ENCODE measurements at regions not wholly inside any gene's neighbourhood (a gene's known extent, or its start where the extent isn't known, plus 50 kb on each side); places are given as distances from the start of the nearest gene placed in this dataset.

DNA sequence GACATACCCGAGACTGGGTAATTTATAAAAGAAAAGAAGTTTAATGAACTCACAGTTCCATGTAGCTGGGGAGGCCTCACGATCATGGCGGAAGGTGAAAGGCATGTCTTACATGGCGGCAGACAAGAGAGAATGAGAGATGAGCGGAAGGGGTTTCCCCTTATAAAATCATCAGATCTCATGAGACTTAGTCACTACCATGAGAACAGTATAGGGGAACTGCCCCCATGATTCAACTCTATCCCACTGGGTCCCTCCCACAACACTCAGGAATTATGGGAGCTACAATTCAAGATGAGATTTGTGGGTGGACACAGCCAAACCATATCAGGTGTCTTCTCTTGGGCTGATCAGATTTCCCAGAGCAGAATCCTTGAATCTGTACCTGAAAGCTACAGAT, 617.3 kb upstream of the ID2 start:
- H3K27me3 Mint-ChIP-seq (ENCODE audit: low read depth), result peaks cover 6% of the 10 kb centered on the region
- Histone ChIP-seq H4K5ac (ENCODE audit: insufficient read length, low read depth, low read length) (no peak overlapping the region), H2BK120ac (ENCODE audit: low read depth, low read length, poor library complexity, severe bottlenecking) (no peak overlapping the region), H3K9ac (ENCODE audit: extremely low read depth, insufficient read length, low read length) (no peak overlapping the region), H3T11ph (ENCODE audit: low read length) (no peak overlapping the region), H3K4me1 (ENCODE audit: insufficient read depth, low read length) (no peaks in the 10 kb centered on the region), H3K56ac (ENCODE audit: insufficient read length, low read depth, low read length) (no peak overlapping the region), H3K27ac (ENCODE audit: insufficient read length, low read depth, low read length) (no peak overlapping the region), H2AK5ac (ENCODE audit: insufficient read length, low read length) (no peak overlapping the region), H2BK12ac (ENCODE audit: insufficient read length, low read depth, low read length) (no peak overlapping the region), H3K79me1 (ENCODE audit: insufficient read depth, low read depth, low read length, poor library complexity, severe bottlenecking) (no peaks in the 10 kb centered on the region), H3K4me2 (ENCODE audit: insufficient read depth, insufficient read length, low read length) (no peak overlapping the region), H3K9me3 (ENCODE audit: control insufficient read depth, low read depth, low read length) (no peaks in the 10 kb centered on the region), H3K27me3 (ENCODE audit: insufficient read depth, low read length) (no peaks in the 10 kb centered on the region), H4K20me1 (ENCODE audit: control insufficient read depth, insufficient read depth, insufficient read length) (no peaks in the 10 kb centered on the region), H2BK15ac (ENCODE audit: low read depth, low read length) (no peak overlapping the region), H3K4ac (ENCODE audit: low read depth, low read length) (no peak overlapping the region), H3K23ac (ENCODE audit: insufficient read length, low read depth, low read length) (no peak overlapping the region), H3K18ac (ENCODE audit: insufficient read length, low read depth, low read length) (no peak overlapping the region), H3K79me2 (ENCODE audit: insufficient read depth, low read length) (no peaks in the 10 kb centered on the region), H4K8ac (replicated peaks; ENCODE audit: insufficient read length, low read depth, low read length) (no peak overlapping the region), H4K91ac (ENCODE audit: insufficient read length, low read depth, low read length) (no peak overlapping the region), H3K14ac (ENCODE audit: insufficient read depth, low read length) (no peak overlapping the region), H2BK20ac (ENCODE audit: low read depth, low read length, poor library complexity, severe bottlenecking) (no peak overlapping the region), H3K23me2 (ENCODE audit: insufficient read length, low read depth, low read length, poor library complexity, severe bottlenecking) (no peaks in the 10 kb centered on the region), H2BK5ac (ENCODE audit: insufficient read length, low read length) (no peak overlapping the region), H2AFZ (ENCODE audit: low read length) (no peak overlapping the region)
- peaks cover 0 to 9% (median 7%) of the 10 kb centered on the region in 3 experiments; a peak in 3 of 7 replicates for H3K36me3 Mint-ChIP-seq (ENCODE audit: insufficient read depth in 1 of 3, low read depth in 3 of 3)
- no peak overlapping the region for H3K27ac Mint-ChIP-seq
- DNase-seq, result no peak
- no peak overlapping the region for H3K4me3 Mint-ChIP-seq
- TF ChIP-seq, protein P1, sequence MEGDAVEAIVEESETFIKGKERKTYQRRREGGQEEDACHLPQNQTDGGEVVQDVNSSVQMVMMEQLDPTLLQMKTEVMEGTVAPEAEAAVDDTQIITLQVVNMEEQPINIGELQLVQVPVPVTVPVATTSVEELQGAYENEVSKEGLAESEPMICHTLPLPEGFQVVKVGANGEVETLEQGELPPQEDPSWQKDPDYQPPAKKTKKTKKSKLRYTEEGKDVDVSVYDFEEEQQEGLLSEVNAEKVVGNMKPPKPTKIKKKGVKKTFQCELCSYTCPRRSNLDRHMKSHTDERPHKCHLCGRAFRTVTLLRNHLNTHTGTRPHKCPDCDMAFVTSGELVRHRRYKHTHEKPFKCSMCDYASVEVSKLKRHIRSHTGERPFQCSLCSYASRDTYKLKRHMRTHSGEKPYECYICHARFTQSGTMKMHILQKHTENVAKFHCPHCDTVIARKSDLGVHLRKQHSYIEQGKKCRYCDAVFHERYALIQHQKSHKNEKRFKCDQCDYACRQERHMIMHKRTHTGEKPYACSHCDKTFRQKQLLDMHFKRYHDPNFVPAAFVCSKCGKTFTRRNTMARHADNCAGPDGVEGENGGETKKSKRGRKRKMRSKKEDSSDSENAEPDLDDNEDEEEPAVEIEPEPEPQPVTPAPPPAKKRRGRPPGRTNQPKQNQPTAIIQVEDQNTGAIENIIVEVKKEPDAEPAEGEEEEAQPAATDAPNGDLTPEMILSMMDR (conservative IDR thresholded peaks at IDR 0.05), result no peak
- no CpG with 5 or more reads among the region's 5 CpGs for WGBS (ENCODE audit: extremely low coverage, insufficient read length, low lambda C conversion rate)
- H3K9me3 Mint-ChIP-seq, result peaks cover 5 to 9% of the 10 kb centered on the region in 2 experiments; a peak in 4 of 5 replicates
- H3K4me1 Mint-ChIP-seq, result peaks cover 0 to 3% of the 10 kb centered on the region in 2 experiments; a peak in 2 of 4 replicates

Measured in H9 (cell line).